Neural cell (in vitro differentiated cells): ENCODE measurements at regions not wholly inside any gene's neighbourhood (a gene's known extent, or its start where the extent isn't known, plus 50 kb on each side); places are given as distances from the start of the nearest gene placed in this dataset.
"Not testable (repeated sequence)": the region's sequence is repeated elsewhere in the genome, so short reads cannot be mapped to it uniquely, and the experiment has no call there.

Experiments
- H2AFZ ChIP-seq: fragments of 200-600, 300-800 bp; sonication (generic), shearing (Covaris generic); 2 replicates; pipeline ENCODE4 v1.6.0; 2014; ENCODE audit warnings: low read depth, mild to moderate bottlenecking, antibody characterized with exemption, low read length, moderate library complexity
- H3F3A ChIP-seq: fragments of 200-600 bp; shearing (Covaris generic); 2 replicates; pipeline ENCODE4 v1.6.1; 2016; ENCODE audit warnings: mild to moderate bottlenecking, moderate library complexity, mixed read lengths, antibody characterized with exemption, low read length; ENCODE audit not compliant: insufficient read depth, poor library complexity, severe bottlenecking
- H3K27ac ChIP-seq: fragments of 200-600, 300-800 bp; sonication (generic), shearing (Covaris generic); 2 replicates; pipeline ENCODE4 v1.5.1; 2014; ENCODE audit warnings: mild to moderate bottlenecking, low read length, moderate library complexity
- H3K27me3 ChIP-seq: fragments of 300-800, 200-600 bp; sonication (generic), shearing (Covaris generic); 2 replicates; pipeline ENCODE4 v1.6.0; 2014; ENCODE audit warnings: mild to moderate bottlenecking, low read depth, low read length, moderate library complexity; ENCODE audit not compliant: insufficient read depth
- H3K36me3 ChIP-seq: fragments of 300-800, 200-600 bp; sonication (generic), shearing (Covaris generic); 2 replicates; pipeline ENCODE4 v1.5.1; 2014; ENCODE audit warnings: mild to moderate bottlenecking, antibody characterized with exemption, low read length, moderate library complexity; ENCODE audit not compliant: insufficient read depth
- H3K4me2 ChIP-seq: fragments of 300-800, 200-600 bp; sonication (generic), shearing (Covaris generic); 2 replicates; pipeline ENCODE4 v1.6.0; 2014; ENCODE audit warnings: mild to moderate bottlenecking, low read length
- H3K4me3 ChIP-seq: fragments of 300-800, 200-600 bp; sonication (generic), shearing (Covaris generic); 2 replicates; pipeline ENCODE4 v1.5.1; 2014; ENCODE audit warnings: mild to moderate bottlenecking, low read length, moderate library complexity
- H3K79me2 ChIP-seq: fragments of 200-600 bp; shearing (Covaris generic); replicated peaks from 2 replicates; pipeline ENCODE4 v1.6.0; 2014; ENCODE audit warnings: mild to moderate bottlenecking, low read length, moderate library complexity; ENCODE audit not compliant: insufficient read depth
- H3K9ac ChIP-seq: fragments of 300-800, 200-600 bp; sonication (generic), shearing (Covaris generic); 2 replicates; pipeline ENCODE4 v1.6.1; 2016; ENCODE audit warnings: mild to moderate bottlenecking, low read length, mixed read lengths
- H3K9me2 ChIP-seq: fragments of 200-600 bp; shearing (Covaris generic); 2 replicates; pipeline ENCODE4 v1.6.1; 2016; ENCODE audit warnings: mild to moderate bottlenecking, low read length, mixed read lengths; ENCODE audit not compliant: insufficient read depth
- H3K9me3 ChIP-seq: fragments of 200-600, 300-800 bp; sonication (generic), shearing (Covaris generic); 2 replicates; pipeline ENCODE4 v1.6.1; 2016; ENCODE audit warnings: mild to moderate bottlenecking, mixed run types, low read length, moderate library complexity, mixed read lengths
- H4K20me1 ChIP-seq: fragments of 200-600 bp; shearing (Covaris generic); 2 replicates; pipeline ENCODE4 v1.6.1; 2016; ENCODE audit warnings: mild to moderate bottlenecking, mixed run types; ENCODE audit not compliant: insufficient read depth
- CTCF ChIP-seq: fragments of 450-650 bp; IDR thresholded peaks from 2 replicates; pipeline ENCODE4 v1.5.1; 2014; ENCODE audit warnings: antibody characterized with exemption, mild to moderate bottlenecking, moderate library complexity; ENCODE audit not compliant: poor library complexity, severe bottlenecking
- EP300 ChIP-seq: fragments of 450-650 bp; conservative IDR thresholded peaks from 2 replicates; pipeline ENCODE4 v1.6.1; 2014; ENCODE audit warnings: antibody characterized with exemption, mild to moderate bottlenecking, moderate library complexity; ENCODE audit not compliant: poor library complexity, severe bottlenecking
- EZH2 ChIP-seq: fragments of 200-600, 300-800 bp; shearing (Covaris generic), sonication (generic); IDR thresholded peaks from 2 replicates; pipeline ENCODE4 v1.6.1; 2014; ENCODE audit warnings: antibody characterized with exemption, low read length, borderline replicate concordance, mild to moderate bottlenecking; ENCODE audit not compliant: insufficient read depth, poor library complexity, severe bottlenecking
- MXI1 ChIP-seq: fragments of 450-650 bp; conservative IDR thresholded peaks from 2 replicates; pipeline ENCODE4 v1.6.1; 2014; ENCODE audit warnings: antibody characterized with exemption, mild to moderate bottlenecking; ENCODE audit not compliant: poor library complexity, severe bottlenecking
- POLR2AphosphoS5 ChIP-seq: IDR thresholded peaks from 2 replicates; pipeline ENCODE4 v1.6.1; 2012
- RAD21 ChIP-seq: fragments of 450-650 bp; conservative IDR thresholded peaks from 2 replicates; pipeline ENCODE4 v1.6.1; 2014; ENCODE audit warnings: antibody characterized with exemption, mild to moderate bottlenecking, moderate library complexity
- REST ChIP-seq: IDR thresholded peaks from 2 replicates; pipeline ENCODE4 v1.6.1; 2012; ENCODE audit warnings: borderline replicate concordance
- SMC3 ChIP-seq: fragments of 450-650 bp; conservative IDR thresholded peaks from 2 replicates; pipeline ENCODE4 v1.6.1; 2014; ENCODE audit warnings: antibody characterized with exemption, mild to moderate bottlenecking, moderate library complexity; ENCODE audit not compliant: poor library complexity
- TAF1 ChIP-seq: IDR thresholded peaks from 2 replicates; pipeline ENCODE4 v1.6.1; 2012; ENCODE audit warnings: low read depth

- no peaks in the 10 kb centered on the region for H3K79me2 ChIP-seq
- no peaks in the 10 kb centered on the region for H3K9me3 ChIP-seq
- no peak overlapping the region for H3K4me3 ChIP-seq
- H3K27me3 ChIP-seq = no peaks in the 10 kb centered on the region
- H3K4me2 ChIP-seq = no peak overlapping the region
- no peaks in the 10 kb centered on the region for H3K36me3 ChIP-seq
- H3F3A ChIP-seq = no peaks in the 10 kb centered on the region
- H4K20me1 ChIP-seq = no peaks in the 10 kb centered on the region
- no peak overlapping the region for H3K27ac ChIP-seq
- TF ChIP-seq EP300 (no peak), MXI1 (no peak), CTCF (no peak), EZH2 (no peak), SMC3 (no peak), REST (no peak), POLR2AphosphoS5 (no peak), TAF1 (no peak), RAD21 (no peak)
- H3K9me2 ChIP-seq = no peaks in the 10 kb centered on the region
- no peak overlapping the region for H3K9ac ChIP-seq
- no peak overlapping the region for H2AFZ ChIP-seq
Observed at GRCh38 chr9:7432989-7433388, 366.6 kb downstream of the DMAC1 start.

GRCh38 chr9:7417397-7417796 lies 382.2 kb downstream of the DMAC1 start:
- H3K4me3 ChIP-seq, H3K36me3 ChIP-seq, H3K9me3 ChIP-seq, H2AFZ ChIP-seq, H3K27ac ChIP-seq, H3K79me2 ChIP-seq, H4K20me1 ChIP-seq, H3K4me2 ChIP-seq, H3F3A ChIP-seq, H3K9me2 ChIP-seq, H3K9ac ChIP-seq, H3K27me3 ChIP-seq: not testable (repeated sequence)

GRCh38 chr9:7415836-7416235 lies 383.7 kb downstream of the DMAC1 start:
- no peak overlapping the region for H2AFZ ChIP-seq
- H3K4me3 ChIP-seq = no peak overlapping the region
- no peak for TF ChIP-seq RAD21
- TF ChIP-seq POLR2AphosphoS5 = no peak
- TF ChIP-seq TAF1 = no peak
- no peak for TF ChIP-seq EP300
- TF ChIP-seq EZH2 = no peak
- TF ChIP-seq CTCF = no peak
- H4K20me1 ChIP-seq = no peaks in the 10 kb centered on the region
- no peak overlapping the region for H3K9ac ChIP-seq
- no peaks in the 10 kb centered on the region for H3K9me3 ChIP-seq
- no peak overlapping the region for H3K27ac ChIP-seq
- no peaks in the 10 kb centered on the region for H3K9me2 ChIP-seq
- H3K79me2 ChIP-seq = no peaks in the 10 kb centered on the region
- H3K36me3 ChIP-seq = no peaks in the 10 kb centered on the region
- no peaks in the 10 kb centered on the region for H3K27me3 ChIP-seq
- no peaks in the 10 kb centered on the region for H3F3A ChIP-seq
- H3K4me2 ChIP-seq = no peak overlapping the region
